H1 (cell line): ENCODE measurements at regions not wholly inside any gene's neighbourhood (a gene's known extent, or its start where the extent isn't known, plus 50 kb on each side); places are given as distances from the start of the nearest gene placed in this dataset.
A peak's percentile ranks its signal among the peaks of the same experiment; 100 is the strongest.

Experiments
- CTCF ChIA-PET: fragments of 300-600 bp; sonication (Branson Sonifier 250); formaldehyde crosslinking; loops from one replicate; lab custom pipeline; 2021; ENCODE audit not compliant: partially characterized antibody; lab: Charles Lee
- POLR2A ChIA-PET: fragments of 300-600 bp; sonication (Branson Sonifier 250); formaldehyde crosslinking; loops from one replicate; lab custom pipeline; 2021; ENCODE audit warnings: inconsistent platforms; ENCODE audit not compliant: partially characterized antibody; lab: Charles Lee
- DNase-seq, 2 experiments: peaks; one replicate each; pipeline versions ENCODE4 v3.0.0 to v3.0.0-alpha.2; 2010 to 2022; ENCODE audit warnings: low spot score in 2 of 2, low read depth in 1 of 2, mixed read lengths in 1 of 2
- FAIRE-seq: peaks from 2 replicates; lab custom pipeline; 2011; peaks lifted over from hg19 to GRCh38; lab: Jason Lieb, UNC
- H2AFZ ChIP-seq: 2 replicates; pipeline ENCODE4 v1.8.1; 2012; ENCODE audit warnings: low read length, inconsistent platforms
- H2AK5ac ChIP-seq: 2 replicates; pipeline ENCODE4 v1.6.1; 2013; ENCODE audit warnings: low read depth, low read length
- H2BK120ac ChIP-seq: replicated peaks from 2 replicates; pipeline ENCODE3; 2013; ENCODE audit warnings: low read depth, low read length, inconsistent platforms
- H2BK12ac ChIP-seq: 2 replicates; pipeline ENCODE4 v1.6.1; 2013; ENCODE audit warnings: low read depth, low read length
- H2BK15ac ChIP-seq: 2 replicates; pipeline ENCODE4 v1.6.1; 2013; ENCODE audit warnings: low read length
- H2BK20ac ChIP-seq: 2 replicates; pipeline ENCODE4 v1.6.1; 2013; ENCODE audit warnings: low read length
- H2BK5ac ChIP-seq: 2 replicates; pipeline ENCODE4 v1.6.1; 2013; ENCODE audit warnings: low read depth, low read length
- H3K14ac ChIP-seq: 2 replicates; pipeline ENCODE4 v1.6.1; 2013; ENCODE audit warnings: inconsistent platforms; ENCODE audit not compliant: insufficient read length
- H3K18ac ChIP-seq: 2 replicates; pipeline ENCODE4 v1.6.1; 2013; ENCODE audit warnings: low read length; ENCODE audit errors: extremely low read depth
- H3K23ac ChIP-seq: 2 replicates; pipeline ENCODE4 v1.6.1; 2013; ENCODE audit warnings: inconsistent platforms; ENCODE audit not compliant: insufficient read length
- H3K23me2 ChIP-seq: 2 replicates; pipeline ENCODE4 v1.6.1; 2013; ENCODE audit warnings: low read depth, low read length
- H3K27ac ChIP-seq: 2 replicates; pipeline ENCODE4 v1.6.1; 2011; ENCODE audit warnings: low read depth, low read length, inconsistent platforms
- H3K27me3 ChIP-seq, 4 experiments: replicated peaks in 1 of 4; 1 replicate in 1 of 4; 2 replicates in 3 of 4; pipeline versions ENCODE4 v1.6.1 to v1.8.1; 2011 to 2013; ENCODE audit warnings: low read length in 3 of 4, mild to moderate bottlenecking in 3 of 4, inconsistent platforms in 2 of 4, mixed read lengths in 2 of 4, moderate library complexity in 1 of 4; ENCODE audit not compliant: control insufficient read depth in 3 of 4, insufficient read depth in 3 of 4; ENCODE audit errors: extremely low read depth in 1 of 4
- H3K36me3 ChIP-seq, 4 experiments: 2 replicates each; pipeline versions ENCODE4 v1.6.1 to v1.8.1; 2011 to 2013; ENCODE audit warnings: mild to moderate bottlenecking in 4 of 4, low read length in 3 of 4, moderate library complexity in 2 of 4, control low read depth in 1 of 4, inconsistent platforms in 1 of 4; ENCODE audit not compliant: insufficient read depth in 4 of 4, control insufficient read depth in 2 of 4
- H3K4ac ChIP-seq: replicated peaks from 2 replicates; pipeline ENCODE3; 2013; ENCODE audit warnings: low read length, low read depth, mixed read lengths, inconsistent platforms; ENCODE audit not compliant: insufficient read length
- H3K4me1 ChIP-seq, 4 experiments: replicated peaks in 1 of 4; 1 replicate in 1 of 4; 2 replicates in 3 of 4; pipeline versions ENCODE4 v1.6.1 to v1.8.1; 2011 to 2013; ENCODE audit warnings: low read length in 3 of 4, inconsistent platforms in 2 of 4, mixed read lengths in 1 of 4; ENCODE audit not compliant: insufficient read depth in 4 of 4, control insufficient read depth in 3 of 4
- H3K4me2 ChIP-seq, 2 experiments: 2 replicates each; pipeline versions ENCODE4 v1.6.1 to v1.8.1; 2011 to 2013; ENCODE audit warnings: low read depth in 2 of 2, low read length in 2 of 2, control low read depth in 1 of 2, inconsistent platforms in 1 of 2, mild to moderate bottlenecking in 1 of 2; ENCODE audit not compliant: insufficient read depth in 1 of 2
- H3K4me3 ChIP-seq, 4 experiments: fragments of 200-600, 300-600 bp in 1 of 4; sonication (generic), shearing (Covaris generic), sonication (Bioruptor Twin) in 1 of 4; 2 replicates each; pipeline versions ENCODE4 v1.5.1 to v1.8.1; 2011 to 2016; ENCODE audit warnings: low read length in 4 of 4, low read depth in 3 of 4, control low read depth in 2 of 4, inconsistent platforms in 2 of 4, mild to moderate bottlenecking in 2 of 4, mixed read lengths in 1 of 4, moderate library complexity in 1 of 4; ENCODE audit not compliant: insufficient read depth in 2 of 4; ENCODE audit errors: extremely low read depth in 1 of 4
- H3K56ac ChIP-seq: replicated peaks from 2 replicates; pipeline ENCODE3; 2013; ENCODE audit warnings: low read depth, mild to moderate bottlenecking, mixed read lengths, low read length, inconsistent platforms; ENCODE audit not compliant: insufficient read length
- H3K79me1 ChIP-seq: 2 replicates; pipeline ENCODE4 v1.6.1; 2013; ENCODE audit warnings: low read depth, low read length, control low read depth
- H3K79me2 ChIP-seq, 2 experiments: 2 replicates each; pipeline versions ENCODE4 v1.6.1 to v1.8.1; 2012 to 2013; ENCODE audit warnings: low read length in 2 of 2, mild to moderate bottlenecking in 2 of 2, inconsistent platforms in 1 of 2; ENCODE audit not compliant: insufficient read depth in 2 of 2, control insufficient read depth in 1 of 2
- H3K9ac ChIP-seq, 4 experiments: replicated peaks in 1 of 4; 1 replicate in 1 of 4; 2 replicates in 3 of 4; pipeline versions ENCODE4 v1.6.1 to v1.8.1; 2011 to 2013; ENCODE audit warnings: low read depth in 3 of 4, low read length in 3 of 4, control low read depth in 2 of 4, mild to moderate bottlenecking in 2 of 4, moderate library complexity in 2 of 4, inconsistent platforms in 1 of 4; ENCODE audit errors: extremely low read depth in 1 of 4
- H3K9me3 ChIP-seq, 2 experiments: 2 replicates each; pipeline versions ENCODE4 v1.6.1 to v1.8.1; 2012 to 2013; ENCODE audit warnings: mild to moderate bottlenecking in 2 of 2, moderate library complexity in 2 of 2, control low read depth in 1 of 2, inconsistent platforms in 1 of 2, low read depth in 1 of 2, low read length in 1 of 2, mixed read lengths in 1 of 2; ENCODE audit not compliant: insufficient read depth in 2 of 2
- H4K20me1 ChIP-seq, 2 experiments: replicated peaks in 1 of 2; 2 replicates each; pipeline versions ENCODE3 to v1.8.1; 2011 to 2013; ENCODE audit warnings: inconsistent platforms in 2 of 2, low read length in 2 of 2, mild to moderate bottlenecking in 1 of 2; ENCODE audit not compliant: insufficient read depth in 2 of 2, control insufficient read depth in 1 of 2
- H4K5ac ChIP-seq: 2 replicates; pipeline ENCODE4 v1.6.1; 2013; ENCODE audit warnings: low read length, low read depth, mixed read lengths, inconsistent platforms; ENCODE audit not compliant: insufficient read length
- H4K8ac ChIP-seq: 2 replicates; pipeline ENCODE4 v1.8.0; 2013; ENCODE audit warnings: mild to moderate bottlenecking, moderate library complexity, low read length, inconsistent platforms; ENCODE audit not compliant: insufficient read depth; ENCODE audit errors: extremely low read depth
- H4K91ac ChIP-seq: replicated peaks from 2 replicates; pipeline ENCODE3; 2013; ENCODE audit warnings: low read length, mixed read lengths, inconsistent platforms; ENCODE audit not compliant: insufficient read length
- BCL11A ChIP-seq, 2 experiments: IDR thresholded peaks; one replicate each; pipeline ENCODE4 v1.6.1; 2011; ENCODE audit warnings: low read depth in 2 of 2, low read length in 2 of 2, mild to moderate bottlenecking in 2 of 2
- BRCA1 ChIP-seq: IDR thresholded peaks from 2 replicates; pipeline ENCODE4 v1.6.1; 2012; ENCODE audit warnings: low read depth, low read length, improper control_type of control experiment
- JUN ChIP-seq: IDR thresholded peaks from 2 replicates; pipeline ENCODE4 v1.6.1; 2011; ENCODE audit warnings: low read depth, mild to moderate bottlenecking, improper control_type of control experiment, low read length
- NRF1 ChIP-seq: IDR thresholded peaks from 2 replicates; pipeline ENCODE4 v1.6.1; 2011; ENCODE audit warnings: mild to moderate bottlenecking, low read depth, low read length, improper control_type of control experiment
- PHF8 ChIP-seq: fragments of 200-600 bp; sonication (generic); conservative IDR thresholded peaks from 2 replicates; pipeline ENCODE4 v1.7.1; 2012; ENCODE audit warnings: low read depth, mild to moderate bottlenecking, inconsistent platforms, low read length, moderate library complexity
- RAD21 ChIP-seq, 2 experiments: IDR thresholded peaks in 1 of 2; conservative IDR thresholded peaks in 1 of 2; 2 replicates each; pipeline ENCODE4 v1.6.1; 2011; ENCODE audit warnings: low read depth in 2 of 2, low read length in 2 of 2, improper control_type of control experiment in 1 of 2, inconsistent platforms in 1 of 2, mild to moderate bottlenecking in 1 of 2, moderate library complexity in 1 of 2
- SIN3A ChIP-seq, 2 experiments: IDR thresholded peaks in 1 of 2; conservative IDR thresholded peaks in 1 of 2; 2 replicates each; pipeline ENCODE4 v1.6.1; 2011 to 2012; ENCODE audit warnings: low read length in 2 of 2, improper control_type of control experiment in 1 of 2, low read depth in 1 of 2, mild to moderate bottlenecking in 1 of 2
- SIRT6 ChIP-seq: IDR thresholded peaks from one replicate; pipeline ENCODE4 v1.7.1; 2012; ENCODE audit warnings: low read length, inconsistent platforms
- SP2 ChIP-seq: IDR thresholded peaks from 2 replicates; pipeline ENCODE4 v1.6.1; 2012; ENCODE audit warnings: mild to moderate bottlenecking, low read length, inconsistent platforms
- TEAD4 ChIP-seq: IDR thresholded peaks from 2 replicates; pipeline ENCODE4 v1.6.1; 2012; ENCODE audit warnings: low read depth, low read length, inconsistent platforms, mixed read lengths
- YY1 ChIP-seq: IDR thresholded peaks from 2 replicates; pipeline ENCODE4 v1.6.1; 2011; ENCODE audit warnings: low read depth, mild to moderate bottlenecking, low read length
- ZNF274 ChIP-seq: IDR thresholded peaks from 2 replicates; pipeline ENCODE4 v1.7.0; 2012; ENCODE audit warnings: low read length, borderline replicate concordance; ENCODE audit errors: extremely low read depth
- WGBS, 2 experiments: shearing (Covaris generic) in 1 of 2; methylation state at CpG; one replicate each; pipeline versions ENCODE4 v1.1.6 to v1.1.7; 2013 to 2015; ENCODE audit warnings: low lambda C conversion rate in 2 of 2, mixed read lengths in 2 of 2, inconsistent platforms in 1 of 2, low coverage in 1 of 2, missing lambda C conversion rate in 1 of 2; ENCODE audit not compliant: insufficient replicate concordance in 2 of 2, insufficient coverage in 1 of 2, insufficient read length in 1 of 2; ENCODE audit errors: extremely low coverage in 1 of 2, missing lambda C conversion rate in 1 of 2; 5-methylcytosine and 5-hydroxymethylcytosine counted together
- TF ChIP-seq, protein P1 (sequence below): IDR thresholded peaks from 2 replicates; pipeline ENCODE4 v1.6.1; 2012; ENCODE audit warnings: inconsistent platforms

- Histone ChIP-seq H3K14ac (no peak overlapping the region), H4K5ac (no peak overlapping the region), H3K23ac (no peak overlapping the region), H3K79me2 (no peaks in the 10 kb centered on the region), H3K4me3 (no peak overlapping the region), H3K9me3 (no peaks in the 10 kb centered on the region), H3K4ac (no peak overlapping the region), H3K4me1 (peaks cover 0 to 2% (median 0%) of the 10 kb centered on the region in 4 experiments; a peak in 3 of 7 replicates), H3K4me2 (no peak overlapping the region), H2BK20ac (no peak overlapping the region), H3K23me2 (no peaks in the 10 kb centered on the region), H3K18ac (no peak overlapping the region), H2BK5ac (no peak overlapping the region), H3K79me1 (no peaks in the 10 kb centered on the region), H3K27me3 (no peaks in the 10 kb centered on the region), H2BK120ac (no peak overlapping the region), H3K56ac (no peak overlapping the region), H2AK5ac (no peak overlapping the region), H3K36me3 (no peaks in the 10 kb centered on the region), H3K9ac (no peak overlapping the region), H4K91ac (no peak overlapping the region), H3K27ac (no peak overlapping the region), H2BK15ac (no peak overlapping the region), H2AFZ (0 out of 2 replicates have a peak overlapping the region, but pooled peaks have one; percentile 11), H4K20me1 (no peaks in the 10 kb centered on the region), H2BK12ac (no peak overlapping the region), H4K8ac (no peak overlapping the region)
- DNase-seq, result no peak
- CTCF ChIA-PET, result interaction anchor here (0.6 to 1.9 kb wide), 2 partner anchors 20 to 229 kb away, joined by 3 to 4 read pairs; no protein-coding TSS in a partner anchor
- FAIRE-seq, result no peak
- POLR2A ChIA-PET, result no interaction called here
- WGBS, 2 experiments, result 87% methylated on average over 6 of the region's 6 CpGs; no CpG with 5 or more reads in 1 of the 2 experiments
- TF ChIP-seq YY1 (no peak), BCL11A (IDR thresholded peaks at IDR 0.05; ENCODE audit: low read depth in 2 of 2, low read length in 2 of 2) (no peak), JUN (no peak), ZNF274 (no peak), SP2 (no peak), NRF1 (no peak), PHF8 (no peak), TEAD4 (no peak), RAD21 (IDR thresholded peaks at IDR 0.05 in 1 of 2, conservative IDR thresholded peaks at IDR 0.05 in 1 of 2; ENCODE audit: low read depth in 2 of 2, low read length in 2 of 2) (no peak), SIN3A (conservative IDR thresholded peaks at IDR 0.05 in 1 of 2, IDR thresholded peaks at IDR 0.05 in 1 of 2; ENCODE audit: low read depth in 1 of 2, low read length in 2 of 2) (no peak), BRCA1 (no peak), SIRT6 (no peak)
- TF ChIP-seq, protein P1, sequence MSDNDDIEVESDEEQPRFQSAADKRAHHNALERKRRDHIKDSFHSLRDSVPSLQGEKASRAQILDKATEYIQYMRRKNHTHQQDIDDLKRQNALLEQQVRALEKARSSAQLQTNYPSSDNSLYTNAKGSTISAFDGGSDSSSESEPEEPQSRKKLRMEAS, result no peak
Measured at GRCh38 chr2:53247956-53248735, 519.5 kb upstream of the CHAC2 start.
